ENCODE measurements at regions not wholly inside any gene's neighbourhood (a gene's known extent, or its start where the extent isn't known, plus 50 kb on each side); places are given as distances from the start of the nearest gene placed in this dataset.

DNA sequence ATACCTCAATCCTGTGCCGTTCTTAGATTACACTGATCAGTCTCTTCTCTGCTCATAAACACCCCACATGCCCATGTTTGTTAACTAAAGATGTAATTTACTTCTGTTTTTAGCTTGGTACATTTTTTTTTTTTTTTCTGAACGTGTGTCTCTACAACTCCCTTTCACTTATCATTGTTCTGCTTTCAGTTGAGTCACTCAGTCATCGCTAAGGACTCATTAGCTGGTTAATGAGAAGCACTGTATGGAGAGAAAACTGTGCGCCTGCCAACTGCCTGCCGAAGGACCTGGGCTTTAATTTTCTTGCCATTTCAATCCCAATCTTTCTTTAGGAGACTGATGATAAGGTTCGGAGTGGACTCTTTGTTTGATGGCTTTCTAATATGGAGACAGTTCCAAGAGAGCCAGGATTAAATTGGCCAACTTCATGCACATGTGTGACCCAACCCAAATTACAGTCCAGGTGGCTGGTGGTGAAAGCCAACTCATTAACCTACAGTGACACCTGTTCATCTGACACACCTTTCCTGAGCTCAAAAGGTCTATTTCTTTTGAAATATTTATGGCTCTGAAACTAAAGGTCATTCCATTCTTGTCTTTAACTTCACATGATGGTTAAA is 334.1 kb downstream of the BCKDHB start:
- TF ChIP-seq SMAD4 (CRISPR knock-in tag; IDR thresholded peaks at IDR 0.05), result no peak
- TF ChIP-seq HMGA2 (CRISPR knock-in tag; IDR thresholded peaks at IDR 0.05), result no peak
- TF ChIP-seq, protein P1, sequence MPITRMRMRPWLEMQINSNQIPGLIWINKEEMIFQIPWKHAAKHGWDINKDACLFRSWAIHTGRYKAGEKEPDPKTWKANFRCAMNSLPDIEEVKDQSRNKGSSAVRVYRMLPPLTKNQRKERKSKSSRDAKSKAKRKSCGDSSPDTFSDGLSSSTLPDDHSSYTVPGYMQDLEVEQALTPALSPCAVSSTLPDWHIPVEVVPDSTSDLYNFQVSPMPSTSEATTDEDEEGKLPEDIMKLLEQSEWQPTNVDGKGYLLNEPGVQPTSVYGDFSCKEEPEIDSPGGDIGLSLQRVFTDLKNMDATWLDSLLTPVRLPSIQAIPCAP (CRISPR knock-in tag; IDR thresholded peaks at IDR 0.05), result no peak
- TF ChIP-seq, protein P2, sequence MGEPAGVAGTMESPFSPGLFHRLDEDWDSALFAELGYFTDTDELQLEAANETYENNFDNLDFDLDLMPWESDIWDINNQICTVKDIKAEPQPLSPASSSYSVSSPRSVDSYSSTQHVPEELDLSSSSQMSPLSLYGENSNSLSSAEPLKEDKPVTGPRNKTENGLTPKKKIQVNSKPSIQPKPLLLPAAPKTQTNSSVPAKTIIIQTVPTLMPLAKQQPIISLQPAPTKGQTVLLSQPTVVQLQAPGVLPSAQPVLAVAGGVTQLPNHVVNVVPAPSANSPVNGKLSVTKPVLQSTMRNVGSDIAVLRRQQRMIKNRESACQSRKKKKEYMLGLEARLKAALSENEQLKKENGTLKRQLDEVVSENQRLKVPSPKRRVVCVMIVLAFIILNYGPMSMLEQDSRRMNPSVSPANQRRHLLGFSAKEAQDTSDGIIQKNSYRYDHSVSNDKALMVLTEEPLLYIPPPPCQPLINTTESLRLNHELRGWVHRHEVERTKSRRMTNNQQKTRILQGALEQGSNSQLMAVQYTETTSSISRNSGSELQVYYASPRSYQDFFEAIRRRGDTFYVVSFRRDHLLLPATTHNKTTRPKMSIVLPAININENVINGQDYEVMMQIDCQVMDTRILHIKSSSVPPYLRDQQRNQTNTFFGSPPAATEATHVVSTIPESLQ (CRISPR knock-in tag; IDR thresholded peaks at IDR 0.05), result no peak
- no peak for TF ChIP-seq NFATC4 (CRISPR knock-in tag; IDR thresholded peaks at IDR 0.05)
- TF ChIP-seq TEAD1 (CRISPR knock-in tag; IDR thresholded peaks at IDR 0.05), result no peak
- TF ChIP-seq GTF2I (CRISPR knock-in tag; conservative IDR thresholded peaks at IDR 0.05), result no peak
- no peak for TF ChIP-seq ZNF263 (CRISPR knock-in tag; IDR thresholded peaks at IDR 0.05; ENCODE audit: low read depth)
- no peak for TF ChIP-seq CREB1 (CRISPR knock-in tag; IDR thresholded peaks at IDR 0.05)
- TF ChIP-seq PRRX2 (CRISPR knock-in tag; IDR thresholded peaks at IDR 0.05), result no peak
- TF ChIP-seq, protein P3, sequence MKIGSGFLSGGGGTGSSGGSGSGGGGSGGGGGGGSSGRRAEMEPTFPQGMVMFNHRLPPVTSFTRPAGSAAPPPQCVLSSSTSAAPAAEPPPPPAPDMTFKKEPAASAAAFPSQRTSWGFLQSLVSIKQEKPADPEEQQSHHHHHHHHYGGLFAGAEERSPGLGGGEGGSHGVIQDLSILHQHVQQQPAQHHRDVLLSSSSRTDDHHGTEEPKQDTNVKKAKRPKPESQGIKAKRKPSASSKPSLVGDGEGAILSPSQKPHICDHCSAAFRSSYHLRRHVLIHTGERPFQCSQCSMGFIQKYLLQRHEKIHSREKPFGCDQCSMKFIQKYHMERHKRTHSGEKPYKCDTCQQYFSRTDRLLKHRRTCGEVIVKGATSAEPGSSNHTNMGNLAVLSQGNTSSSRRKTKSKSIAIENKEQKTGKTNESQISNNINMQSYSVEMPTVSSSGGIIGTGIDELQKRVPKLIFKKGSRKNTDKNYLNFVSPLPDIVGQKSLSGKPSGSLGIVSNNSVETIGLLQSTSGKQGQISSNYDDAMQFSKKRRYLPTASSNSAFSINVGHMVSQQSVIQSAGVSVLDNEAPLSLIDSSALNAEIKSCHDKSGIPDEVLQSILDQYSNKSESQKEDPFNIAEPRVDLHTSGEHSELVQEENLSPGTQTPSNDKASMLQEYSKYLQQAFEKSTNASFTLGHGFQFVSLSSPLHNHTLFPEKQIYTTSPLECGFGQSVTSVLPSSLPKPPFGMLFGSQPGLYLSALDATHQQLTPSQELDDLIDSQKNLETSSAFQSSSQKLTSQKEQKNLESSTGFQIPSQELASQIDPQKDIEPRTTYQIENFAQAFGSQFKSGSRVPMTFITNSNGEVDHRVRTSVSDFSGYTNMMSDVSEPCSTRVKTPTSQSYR (CRISPR knock-in tag; IDR thresholded peaks at IDR 0.05), result no peak
- POLR2A ChIA-PET, result no interaction called here
- CTCF ChIA-PET, result no interaction called here
- H3K36me3 Mint-ChIP-seq, result peaks cover 15% of the 10 kb centered on the region
- peaks cover 7% of the 10 kb centered on the region for H3K4me1 Mint-ChIP-seq
- H3K27me3 Mint-ChIP-seq (ENCODE audit: low read depth), result no peaks in the 10 kb centered on the region
- H3K27ac Mint-ChIP-seq, result no peak overlapping the region
- DNase-seq (ENCODE audit: low spot score) (no peak), ATAC-seq (no peak)
- H3K4me3 Mint-ChIP-seq, result no peak overlapping the region
- peaks cover 17% of the 10 kb centered on the region for H3K9me3 Mint-ChIP-seq

DNA sequence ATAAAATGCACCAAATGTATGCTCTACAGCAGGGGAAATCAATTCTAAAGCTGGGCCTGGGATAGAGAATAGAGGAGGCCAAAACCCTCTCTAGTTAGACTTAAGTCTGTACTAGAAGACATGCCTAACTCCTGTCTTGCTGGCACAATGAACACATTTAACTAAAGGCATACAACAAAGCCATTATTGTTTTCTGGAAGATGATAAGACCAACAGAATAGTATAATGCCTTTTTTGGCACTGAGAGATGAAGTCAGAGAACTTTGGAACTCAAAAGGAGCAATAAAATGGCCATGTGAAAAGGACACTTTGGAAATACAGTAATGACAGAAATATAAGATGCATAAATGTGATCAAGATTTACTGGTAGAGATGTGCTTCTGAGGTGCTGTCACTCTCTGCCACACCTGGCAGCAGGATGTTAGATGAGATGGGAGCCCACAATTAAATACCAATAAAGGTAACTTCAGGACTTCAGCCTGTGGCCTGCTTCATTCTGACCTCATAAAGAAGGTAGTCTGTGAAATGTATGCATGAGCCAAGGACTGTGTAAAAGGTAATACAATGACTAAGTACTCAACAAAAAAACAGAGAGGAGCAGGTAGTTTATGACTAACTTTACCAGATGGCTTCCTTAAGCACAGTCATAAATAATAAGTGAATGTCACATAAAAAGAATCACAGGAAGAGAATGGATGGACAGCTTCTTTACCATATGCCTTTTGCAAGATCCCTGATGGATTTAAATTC is 333.4 kb downstream of the BCKDHB start:
- POLR2A ChIA-PET, result no interaction called here
- Mint-ChIP-seq H3K4me1 (peaks cover 7% of the 10 kb centered on the region), H3K36me3 (peaks cover 8% of the 10 kb centered on the region), H3K27me3 (ENCODE audit: low read depth) (no peaks in the 10 kb centered on the region), H3K4me3 (no peak overlapping the region), H3K27ac (no peak overlapping the region), H3K9me3 (peaks cover 9% of the 10 kb centered on the region)
- DNase-seq (ENCODE audit: low spot score) (no peak), ATAC-seq (no peak)
- CTCF ChIA-PET, result no interaction called here
- TF ChIP-seq, protein P4, sequence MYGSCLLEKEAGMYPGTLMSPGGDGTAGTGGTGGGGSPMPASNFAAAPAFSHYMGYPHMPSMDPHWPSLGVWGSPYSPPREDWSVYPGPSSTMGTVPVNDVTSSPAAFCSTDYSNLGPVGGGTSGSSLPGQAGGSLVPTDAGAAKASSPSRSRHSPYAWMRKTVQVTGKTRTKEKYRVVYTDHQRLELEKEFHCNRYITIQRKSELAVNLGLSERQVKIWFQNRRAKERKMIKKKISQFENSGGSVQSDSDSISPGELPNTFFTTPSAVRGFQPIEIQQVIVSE (CRISPR knock-in tag; IDR thresholded peaks at IDR 0.05; ENCODE audit: borderline replicate concordance), result no peak
- TF ChIP-seq, protein P5, sequence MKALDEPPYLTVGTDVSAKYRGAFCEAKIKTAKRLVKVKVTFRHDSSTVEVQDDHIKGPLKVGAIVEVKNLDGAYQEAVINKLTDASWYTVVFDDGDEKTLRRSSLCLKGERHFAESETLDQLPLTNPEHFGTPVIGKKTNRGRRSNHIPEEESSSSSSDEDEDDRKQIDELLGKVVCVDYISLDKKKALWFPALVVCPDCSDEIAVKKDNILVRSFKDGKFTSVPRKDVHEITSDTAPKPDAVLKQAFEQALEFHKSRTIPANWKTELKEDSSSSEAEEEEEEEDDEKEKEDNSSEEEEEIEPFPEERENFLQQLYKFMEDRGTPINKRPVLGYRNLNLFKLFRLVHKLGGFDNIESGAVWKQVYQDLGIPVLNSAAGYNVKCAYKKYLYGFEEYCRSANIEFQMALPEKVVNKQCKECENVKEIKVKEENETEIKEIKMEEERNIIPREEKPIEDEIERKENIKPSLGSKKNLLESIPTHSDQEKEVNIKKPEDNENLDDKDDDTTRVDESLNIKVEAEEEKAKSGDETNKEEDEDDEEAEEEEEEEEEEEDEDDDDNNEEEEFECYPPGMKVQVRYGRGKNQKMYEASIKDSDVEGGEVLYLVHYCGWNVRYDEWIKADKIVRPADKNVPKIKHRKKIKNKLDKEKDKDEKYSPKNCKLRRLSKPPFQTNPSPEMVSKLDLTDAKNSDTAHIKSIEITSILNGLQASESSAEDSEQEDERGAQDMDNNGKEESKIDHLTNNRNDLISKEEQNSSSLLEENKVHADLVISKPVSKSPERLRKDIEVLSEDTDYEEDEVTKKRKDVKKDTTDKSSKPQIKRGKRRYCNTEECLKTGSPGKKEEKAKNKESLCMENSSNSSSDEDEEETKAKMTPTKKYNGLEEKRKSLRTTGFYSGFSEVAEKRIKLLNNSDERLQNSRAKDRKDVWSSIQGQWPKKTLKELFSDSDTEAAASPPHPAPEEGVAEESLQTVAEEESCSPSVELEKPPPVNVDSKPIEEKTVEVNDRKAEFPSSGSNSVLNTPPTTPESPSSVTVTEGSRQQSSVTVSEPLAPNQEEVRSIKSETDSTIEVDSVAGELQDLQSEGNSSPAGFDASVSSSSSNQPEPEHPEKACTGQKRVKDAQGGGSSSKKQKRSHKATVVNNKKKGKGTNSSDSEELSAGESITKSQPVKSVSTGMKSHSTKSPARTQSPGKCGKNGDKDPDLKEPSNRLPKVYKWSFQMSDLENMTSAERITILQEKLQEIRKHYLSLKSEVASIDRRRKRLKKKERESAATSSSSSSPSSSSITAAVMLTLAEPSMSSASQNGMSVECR (CRISPR knock-in tag; IDR thresholded peaks at IDR 0.05; ENCODE audit: borderline replicate concordance), result no peak
- TF ChIP-seq TEAD4 (CRISPR knock-in tag; IDR thresholded peaks at IDR 0.05) (no peak), RELA (CRISPR knock-in tag; IDR thresholded peaks at IDR 0.05; ENCODE audit: borderline replicate concordance) (no peak), KAT7 (CRISPR knock-in tag; IDR thresholded peaks at IDR 0.05; ENCODE audit: borderline replicate concordance) (no peak), JUN (CRISPR knock-in tag; IDR thresholded peaks at IDR 0.05) (no peak), ZNF138 (CRISPR knock-in tag; conservative IDR thresholded peaks at IDR 0.05) (no peak), CREB1 (CRISPR knock-in tag; IDR thresholded peaks at IDR 0.05) (no peak), GABPB1 (CRISPR knock-in tag; IDR thresholded peaks at IDR 0.05) (no peak)
- TF ChIP-seq, protein P6, sequence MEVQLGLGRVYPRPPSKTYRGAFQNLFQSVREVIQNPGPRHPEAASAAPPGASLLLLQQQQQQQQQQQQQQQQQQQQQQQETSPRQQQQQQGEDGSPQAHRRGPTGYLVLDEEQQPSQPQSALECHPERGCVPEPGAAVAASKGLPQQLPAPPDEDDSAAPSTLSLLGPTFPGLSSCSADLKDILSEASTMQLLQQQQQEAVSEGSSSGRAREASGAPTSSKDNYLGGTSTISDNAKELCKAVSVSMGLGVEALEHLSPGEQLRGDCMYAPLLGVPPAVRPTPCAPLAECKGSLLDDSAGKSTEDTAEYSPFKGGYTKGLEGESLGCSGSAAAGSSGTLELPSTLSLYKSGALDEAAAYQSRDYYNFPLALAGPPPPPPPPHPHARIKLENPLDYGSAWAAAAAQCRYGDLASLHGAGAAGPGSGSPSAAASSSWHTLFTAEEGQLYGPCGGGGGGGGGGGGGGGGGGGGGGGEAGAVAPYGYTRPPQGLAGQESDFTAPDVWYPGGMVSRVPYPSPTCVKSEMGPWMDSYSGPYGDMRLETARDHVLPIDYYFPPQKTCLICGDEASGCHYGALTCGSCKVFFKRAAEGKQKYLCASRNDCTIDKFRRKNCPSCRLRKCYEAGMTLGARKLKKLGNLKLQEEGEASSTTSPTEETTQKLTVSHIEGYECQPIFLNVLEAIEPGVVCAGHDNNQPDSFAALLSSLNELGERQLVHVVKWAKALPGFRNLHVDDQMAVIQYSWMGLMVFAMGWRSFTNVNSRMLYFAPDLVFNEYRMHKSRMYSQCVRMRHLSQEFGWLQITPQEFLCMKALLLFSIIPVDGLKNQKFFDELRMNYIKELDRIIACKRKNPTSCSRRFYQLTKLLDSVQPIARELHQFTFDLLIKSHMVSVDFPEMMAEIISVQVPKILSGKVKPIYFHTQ (CRISPR knock-in tag; IDR thresholded peaks at IDR 0.05), result no peak

All from WTC11 (cell line).